GM23338 (cell line): ENCODE measurements at regions not wholly inside any gene's neighbourhood (a gene's known extent, or its start where the extent isn't known, plus 50 kb on each side); places are given as distances from the start of the nearest gene placed in this dataset.

Experiments used
- ATAC-seq: fragments of 200-7000 bp; cut with Tn5 transposase; 3 replicates; pipeline ENCODE4 v1.9.1; 2020
- DNase-seq: peaks from one replicate; pipeline ENCODE4 v3.0.0-alpha.2; 2015; ENCODE audit warnings: low spot score
- H2AFZ ChIP-seq: fragments of 200-600 bp; sonication (generic); 2 replicates; pipeline ENCODE4 v1.8.0; 2016; ENCODE audit warnings: antibody characterized with exemption, mild to moderate bottlenecking, moderate library complexity
- H3F3A ChIP-seq: fragments of 200-600 bp; sonication (generic); replicated peaks from 2 replicates; pipeline ENCODE4 v1.8.0; 2017; ENCODE audit warnings: antibody characterized with exemption, mixed run types, low read depth
- H3K27ac ChIP-seq: fragments of 200-600 bp; sonication (generic); 2 replicates; pipeline ENCODE4 v1.6.1; 2016; ENCODE audit warnings: low read depth
- H3K27me3 ChIP-seq: fragments of 200-600 bp; sonication (generic); 2 replicates; pipeline ENCODE4 v1.8.0; 2016; ENCODE audit warnings: mild to moderate bottlenecking, mixed run types, moderate library complexity; ENCODE audit not compliant: insufficient read depth
- H3K36me3 ChIP-seq: fragments of 200-600 bp; sonication (generic); 2 replicates; pipeline ENCODE4 v1.8.0; 2016; ENCODE audit warnings: mild to moderate bottlenecking; ENCODE audit not compliant: insufficient read depth
- H3K4me1 ChIP-seq: fragments of 200-600 bp; sonication (generic); 2 replicates; pipeline ENCODE4 v1.8.0; 2016; ENCODE audit warnings: mild to moderate bottlenecking, moderate library complexity; ENCODE audit not compliant: insufficient read depth
- H3K4me2 ChIP-seq: fragments of 200-600 bp; sonication (generic); 2 replicates; pipeline ENCODE4 v1.7.1; 2017; ENCODE audit warnings: mixed run types
- H3K4me3 ChIP-seq: fragments of 200-600 bp; sonication (generic); 2 replicates; pipeline ENCODE4 v1.6.1; 2016; ENCODE audit warnings: mixed run types
- H3K79me2 ChIP-seq: fragments of 200-600 bp; sonication (generic); replicated peaks from 2 replicates; pipeline ENCODE4 v1.8.0; 2017; ENCODE audit warnings: mild to moderate bottlenecking; ENCODE audit not compliant: insufficient read depth
- H3K9me2 ChIP-seq: fragments of 200-600 bp; sonication (generic); 2 replicates; pipeline ENCODE4 v1.8.0; 2017; ENCODE audit not compliant: insufficient read depth
- H4K20me1 ChIP-seq: fragments of 200-600 bp; sonication (generic); replicated peaks from 2 replicates; pipeline ENCODE4 v1.8.0; 2017; ENCODE audit warnings: mild to moderate bottlenecking; ENCODE audit not compliant: insufficient read depth
- H3K27ac Mint-ChIP-seq: 2 replicates; pipeline ENCODE4 v1.8.0; 2020; ENCODE audit warnings: inconsistent platforms, mild to moderate bottlenecking, moderate library complexity, mixed read lengths
- H3K27me3 Mint-ChIP-seq: 3 replicates; pipeline ENCODE4 v1.8.0; 2022; ENCODE audit warnings: low read depth, mild to moderate bottlenecking, moderate library complexity, mixed read lengths, inconsistent platforms; ENCODE audit not compliant: insufficient read depth, poor library complexity
- H3K36me3 Mint-ChIP-seq: 3 replicates; pipeline ENCODE4 v1.8.0; 2021; ENCODE audit warnings: low read depth, mild to moderate bottlenecking, inconsistent platforms, moderate library complexity, mixed read lengths
- H3K4me1 Mint-ChIP-seq: 3 replicates; pipeline ENCODE4 v1.8.0; 2020; ENCODE audit warnings: mild to moderate bottlenecking, inconsistent platforms, mixed read lengths
- H3K4me3 Mint-ChIP-seq: 3 replicates; pipeline ENCODE4 v1.8.0; 2021; ENCODE audit warnings: moderate library complexity, mild to moderate bottlenecking, inconsistent platforms, mixed read lengths
- H3K9me3 Mint-ChIP-seq: 3 replicates; pipeline ENCODE4 v1.8.0; 2020; ENCODE audit warnings: moderate library complexity, mild to moderate bottlenecking, inconsistent platforms, mixed read lengths
- CREB1 ChIP-seq: fragments of 250-450 bp; sonication (Bioruptor Pico); IDR thresholded peaks from 2 replicates; pipeline ENCODE4 v1.5.0; 2020; ENCODE audit warnings: low read depth, mild to moderate bottlenecking, moderate library complexity
- CTCF ChIP-seq, 2 experiments: fragments of 200-600 bp in 1 of 2; sonication (generic) in 1 of 2; conservative IDR thresholded peaks; 2 replicates each; pipeline versions ENCODE4 v1.5.1 to v1.6.1; 2016 to 2017; ENCODE audit warnings: antibody characterized with exemption in 2 of 2, low read depth in 2 of 2, mild to moderate bottlenecking in 2 of 2, moderate library complexity in 1 of 2
- ETS1 ChIP-seq: IDR thresholded peaks from 2 replicates; pipeline ENCODE4 v1.6.1; 2016; ENCODE audit warnings: antibody characterized with exemption
- EZH2 ChIP-seq: fragments of 200-600 bp; sonication (generic); IDR thresholded peaks from one replicate; pipeline ENCODE4 v1.8.0; 2017; ENCODE audit warnings: antibody characterized with exemption, mild to moderate bottlenecking, low read depth; ENCODE audit not compliant: unreplicated experiment
- EZH2phosphoT487 ChIP-seq: fragments of 200-600 bp; sonication (generic); IDR thresholded peaks from one replicate; pipeline ENCODE4 v1.8.1; 2018; ENCODE audit warnings: antibody characterized with exemption; ENCODE audit not compliant: unreplicated experiment
- JUNB ChIP-seq: IDR thresholded peaks from one replicate; pipeline ENCODE4 v1.6.1; 2016; ENCODE audit warnings: antibody characterized with exemption; ENCODE audit not compliant: unreplicated experiment
- NANOG ChIP-seq: IDR thresholded peaks from 2 replicates; pipeline ENCODE4 v1.6.1; 2016; ENCODE audit warnings: antibody characterized with exemption, borderline replicate concordance
- POLR2AphosphoS5 ChIP-seq: IDR thresholded peaks from 2 replicates; pipeline ENCODE4 v1.6.1; 2016; ENCODE audit warnings: antibody characterized with exemption, low read depth
- STAT1 ChIP-seq: IDR thresholded peaks from one replicate; pipeline ENCODE4 v1.6.1; 2016; ENCODE audit warnings: antibody characterized with exemption; ENCODE audit not compliant: unreplicated experiment
- ZNF114 ChIP-seq: fragments of 250-450 bp; sonication (Bioruptor Pico); IDR thresholded peaks from 2 replicates; pipeline ENCODE4 v1.5.0; 2020; ENCODE audit warnings: mild to moderate bottlenecking, moderate library complexity
- ZNF331 ChIP-seq: fragments of 250-450 bp; sonication (Bioruptor Pico); IDR thresholded peaks from 2 replicates; pipeline ENCODE4 v1.5.0; 2020; ENCODE audit warnings: low read depth, mild to moderate bottlenecking, moderate library complexity
- ZNF462 ChIP-seq: fragments of 250-450 bp; sonication (Bioruptor Pico); IDR thresholded peaks from 2 replicates; pipeline ENCODE4 v1.5.0; 2020; ENCODE audit warnings: mild to moderate bottlenecking, moderate library complexity
- TF ChIP-seq, protein P1 (sequence below): IDR thresholded peaks from one replicate; pipeline ENCODE4 v1.6.1; 2018; ENCODE audit warnings: antibody characterized with exemption; ENCODE audit not compliant: unreplicated experiment

GRCh38 chr2:22483036-22483435 is 901.9 kb upstream of the KLHL29 start:
- Mint-ChIP-seq H3K27me3 (no peaks in the 10 kb centered on the region), H3K36me3 (no peaks in the 10 kb centered on the region), H3K4me1 (peaks cover 13% of the 10 kb centered on the region; the same call in 2 of the 3 replicates), H3K27ac (no peak overlapping the region), H3K4me3 (no peak overlapping the region), H3K9me3 (no peaks in the 10 kb centered on the region)
- H3K27me3 ChIP-seq: no peaks in the 10 kb centered on the region
- DNase-seq (no peak), ATAC-seq (no peak)
- H3K4me3 ChIP-seq: no peak overlapping the region
- H3K27ac ChIP-seq: no peak overlapping the region
- H3F3A ChIP-seq: no peaks in the 10 kb centered on the region
- H4K20me1 ChIP-seq: no peaks in the 10 kb centered on the region
- no peak overlapping the region for H2AFZ ChIP-seq
- no peaks in the 10 kb centered on the region for H3K4me1 ChIP-seq
- no peak overlapping the region for H3K4me2 ChIP-seq
- no peaks in the 10 kb centered on the region for H3K36me3 ChIP-seq
- no peaks in the 10 kb centered on the region for H3K9me2 ChIP-seq
- TF ChIP-seq ZNF114 (CRISPR knock-in tag) (no peak), EZH2phosphoT487 (no peak), EZH2 (no peak), CREB1 (no peak), STAT1 (no peak), ZNF331 (CRISPR knock-in tag) (no peak), NANOG (no peak), JUNB (no peak), ZNF462 (no peak), POLR2AphosphoS5 (no peak), ETS1 (no peak), CTCF (conservative IDR thresholded peaks at IDR 0.05; ENCODE audit: low read depth in 2 of 2) (no peak)
- TF ChIP-seq, protein P1, sequence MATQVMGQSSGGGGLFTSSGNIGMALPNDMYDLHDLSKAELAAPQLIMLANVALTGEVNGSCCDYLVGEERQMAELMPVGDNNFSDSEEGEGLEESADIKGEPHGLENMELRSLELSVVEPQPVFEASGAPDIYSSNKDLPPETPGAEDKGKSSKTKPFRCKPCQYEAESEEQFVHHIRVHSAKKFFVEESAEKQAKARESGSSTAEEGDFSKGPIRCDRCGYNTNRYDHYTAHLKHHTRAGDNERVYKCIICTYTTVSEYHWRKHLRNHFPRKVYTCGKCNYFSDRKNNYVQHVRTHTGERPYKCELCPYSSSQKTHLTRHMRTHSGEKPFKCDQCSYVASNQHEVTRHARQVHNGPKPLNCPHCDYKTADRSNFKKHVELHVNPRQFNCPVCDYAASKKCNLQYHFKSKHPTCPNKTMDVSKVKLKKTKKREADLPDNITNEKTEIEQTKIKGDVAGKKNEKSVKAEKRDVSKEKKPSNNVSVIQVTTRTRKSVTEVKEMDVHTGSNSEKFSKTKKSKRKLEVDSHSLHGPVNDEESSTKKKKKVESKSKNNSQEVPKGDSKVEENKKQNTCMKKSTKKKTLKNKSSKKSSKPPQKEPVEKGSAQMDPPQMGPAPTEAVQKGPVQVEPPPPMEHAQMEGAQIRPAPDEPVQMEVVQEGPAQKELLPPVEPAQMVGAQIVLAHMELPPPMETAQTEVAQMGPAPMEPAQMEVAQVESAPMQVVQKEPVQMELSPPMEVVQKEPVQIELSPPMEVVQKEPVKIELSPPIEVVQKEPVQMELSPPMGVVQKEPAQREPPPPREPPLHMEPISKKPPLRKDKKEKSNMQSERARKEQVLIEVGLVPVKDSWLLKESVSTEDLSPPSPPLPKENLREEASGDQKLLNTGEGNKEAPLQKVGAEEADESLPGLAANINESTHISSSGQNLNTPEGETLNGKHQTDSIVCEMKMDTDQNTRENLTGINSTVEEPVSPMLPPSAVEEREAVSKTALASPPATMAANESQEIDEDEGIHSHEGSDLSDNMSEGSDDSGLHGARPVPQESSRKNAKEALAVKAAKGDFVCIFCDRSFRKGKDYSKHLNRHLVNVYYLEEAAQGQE: no peak
- H3K79me2 ChIP-seq: no peaks in the 10 kb centered on the region
